ENCODE measurements at regions not wholly inside any gene's neighbourhood (a gene's known extent, or its start where the extent isn't known, plus 50 kb on each side); places are given as distances from the start of the nearest gene placed in this dataset.

- no peak for TF ChIP-seq CTCF (IDR thresholded peaks at IDR 0.05)
- no peak for TF ChIP-seq POLR2A (IDR thresholded peaks at IDR 0.05)
Observed at GRCh38 chrX:1026263-1027015, 186.0 kb downstream of the CRLF2 start.

Data from adrenal gland (tissue), 5 donors.